H1 (cell line): ENCODE measurements at regions not wholly inside any gene's neighbourhood (a gene's known extent, or its start where the extent isn't known, plus 50 kb on each side); places are given as distances from the start of the nearest gene placed in this dataset.

Experiments used
- CTCF ChIA-PET: fragments of 300-600 bp; sonication (Branson Sonifier 250); formaldehyde crosslinking; loops from one replicate; lab custom pipeline; 2021; ENCODE audit not compliant: partially characterized antibody; lab: Charles Lee
- POLR2A ChIA-PET: fragments of 300-600 bp; sonication (Branson Sonifier 250); formaldehyde crosslinking; loops from one replicate; lab custom pipeline; 2021; ENCODE audit warnings: inconsistent platforms; ENCODE audit not compliant: partially characterized antibody; lab: Charles Lee
- DNase-seq, 2 experiments: peaks; one replicate each; pipeline versions ENCODE4 v3.0.0 to v3.0.0-alpha.2; 2010 to 2022; ENCODE audit warnings: low spot score in 2 of 2, low read depth in 1 of 2, mixed read lengths in 1 of 2
- FAIRE-seq: peaks from 2 replicates; lab custom pipeline; 2011; peaks lifted over from hg19 to GRCh38; lab: Jason Lieb, UNC
- H2AFZ ChIP-seq: 2 replicates; pipeline ENCODE4 v1.8.1; 2012; ENCODE audit warnings: low read length, inconsistent platforms
- H2AK5ac ChIP-seq: 2 replicates; pipeline ENCODE4 v1.6.1; 2013; ENCODE audit warnings: low read depth, low read length
- H2BK120ac ChIP-seq: replicated peaks from 2 replicates; pipeline ENCODE3; 2013; ENCODE audit warnings: low read depth, low read length, inconsistent platforms
- H2BK12ac ChIP-seq: 2 replicates; pipeline ENCODE4 v1.6.1; 2013; ENCODE audit warnings: low read depth, low read length
- H2BK15ac ChIP-seq: 2 replicates; pipeline ENCODE4 v1.6.1; 2013; ENCODE audit warnings: low read length
- H2BK20ac ChIP-seq: 2 replicates; pipeline ENCODE4 v1.6.1; 2013; ENCODE audit warnings: low read length
- H2BK5ac ChIP-seq: 2 replicates; pipeline ENCODE4 v1.6.1; 2013; ENCODE audit warnings: low read depth, low read length
- H3K14ac ChIP-seq: 2 replicates; pipeline ENCODE4 v1.6.1; 2013; ENCODE audit warnings: inconsistent platforms; ENCODE audit not compliant: insufficient read length
- H3K18ac ChIP-seq: 2 replicates; pipeline ENCODE4 v1.6.1; 2013; ENCODE audit warnings: low read length; ENCODE audit errors: extremely low read depth
- H3K23ac ChIP-seq: 2 replicates; pipeline ENCODE4 v1.6.1; 2013; ENCODE audit warnings: inconsistent platforms; ENCODE audit not compliant: insufficient read length
- H3K23me2 ChIP-seq: 2 replicates; pipeline ENCODE4 v1.6.1; 2013; ENCODE audit warnings: low read depth, low read length
- H3K27ac ChIP-seq: 2 replicates; pipeline ENCODE4 v1.6.1; 2011; ENCODE audit warnings: low read depth, low read length, inconsistent platforms
- H3K27me3 ChIP-seq, 4 experiments: replicated peaks in 1 of 4; 1 replicate in 1 of 4; 2 replicates in 3 of 4; pipeline versions ENCODE4 v1.6.1 to v1.8.1; 2011 to 2013; ENCODE audit warnings: low read length in 3 of 4, mild to moderate bottlenecking in 3 of 4, inconsistent platforms in 2 of 4, mixed read lengths in 2 of 4, moderate library complexity in 1 of 4; ENCODE audit not compliant: control insufficient read depth in 3 of 4, insufficient read depth in 3 of 4; ENCODE audit errors: extremely low read depth in 1 of 4
- H3K36me3 ChIP-seq, 4 experiments: 2 replicates each; pipeline versions ENCODE4 v1.6.1 to v1.8.1; 2011 to 2013; ENCODE audit warnings: mild to moderate bottlenecking in 4 of 4, low read length in 3 of 4, moderate library complexity in 2 of 4, control low read depth in 1 of 4, inconsistent platforms in 1 of 4; ENCODE audit not compliant: insufficient read depth in 4 of 4, control insufficient read depth in 2 of 4
- H3K4ac ChIP-seq: replicated peaks from 2 replicates; pipeline ENCODE3; 2013; ENCODE audit warnings: low read length, low read depth, mixed read lengths, inconsistent platforms; ENCODE audit not compliant: insufficient read length
- H3K4me1 ChIP-seq, 4 experiments: replicated peaks in 1 of 4; 1 replicate in 1 of 4; 2 replicates in 3 of 4; pipeline versions ENCODE4 v1.6.1 to v1.8.1; 2011 to 2013; ENCODE audit warnings: low read length in 3 of 4, inconsistent platforms in 2 of 4, mixed read lengths in 1 of 4; ENCODE audit not compliant: insufficient read depth in 4 of 4, control insufficient read depth in 3 of 4
- H3K4me2 ChIP-seq, 2 experiments: 2 replicates each; pipeline versions ENCODE4 v1.6.1 to v1.8.1; 2011 to 2013; ENCODE audit warnings: low read depth in 2 of 2, low read length in 2 of 2, control low read depth in 1 of 2, inconsistent platforms in 1 of 2, mild to moderate bottlenecking in 1 of 2; ENCODE audit not compliant: insufficient read depth in 1 of 2
- H3K4me3 ChIP-seq, 4 experiments: fragments of 200-600, 300-600 bp in 1 of 4; sonication (generic), shearing (Covaris generic), sonication (Bioruptor Twin) in 1 of 4; 2 replicates each; pipeline versions ENCODE4 v1.5.1 to v1.8.1; 2011 to 2016; ENCODE audit warnings: low read length in 4 of 4, low read depth in 3 of 4, control low read depth in 2 of 4, inconsistent platforms in 2 of 4, mild to moderate bottlenecking in 2 of 4, mixed read lengths in 1 of 4, moderate library complexity in 1 of 4; ENCODE audit not compliant: insufficient read depth in 2 of 4; ENCODE audit errors: extremely low read depth in 1 of 4
- H3K56ac ChIP-seq: replicated peaks from 2 replicates; pipeline ENCODE3; 2013; ENCODE audit warnings: low read depth, mild to moderate bottlenecking, mixed read lengths, low read length, inconsistent platforms; ENCODE audit not compliant: insufficient read length
- H3K79me1 ChIP-seq: 2 replicates; pipeline ENCODE4 v1.6.1; 2013; ENCODE audit warnings: low read depth, low read length, control low read depth
- H3K79me2 ChIP-seq, 2 experiments: 2 replicates each; pipeline versions ENCODE4 v1.6.1 to v1.8.1; 2012 to 2013; ENCODE audit warnings: low read length in 2 of 2, mild to moderate bottlenecking in 2 of 2, inconsistent platforms in 1 of 2; ENCODE audit not compliant: insufficient read depth in 2 of 2, control insufficient read depth in 1 of 2
- H3K9ac ChIP-seq, 4 experiments: replicated peaks in 1 of 4; 1 replicate in 1 of 4; 2 replicates in 3 of 4; pipeline versions ENCODE4 v1.6.1 to v1.8.1; 2011 to 2013; ENCODE audit warnings: low read depth in 3 of 4, low read length in 3 of 4, control low read depth in 2 of 4, mild to moderate bottlenecking in 2 of 4, moderate library complexity in 2 of 4, inconsistent platforms in 1 of 4; ENCODE audit errors: extremely low read depth in 1 of 4
- H3K9me3 ChIP-seq, 2 experiments: 2 replicates each; pipeline versions ENCODE4 v1.6.1 to v1.8.1; 2012 to 2013; ENCODE audit warnings: mild to moderate bottlenecking in 2 of 2, moderate library complexity in 2 of 2, control low read depth in 1 of 2, inconsistent platforms in 1 of 2, low read depth in 1 of 2, low read length in 1 of 2, mixed read lengths in 1 of 2; ENCODE audit not compliant: insufficient read depth in 2 of 2
- H4K20me1 ChIP-seq, 2 experiments: replicated peaks in 1 of 2; 2 replicates each; pipeline versions ENCODE3 to v1.8.1; 2011 to 2013; ENCODE audit warnings: inconsistent platforms in 2 of 2, low read length in 2 of 2, mild to moderate bottlenecking in 1 of 2; ENCODE audit not compliant: insufficient read depth in 2 of 2, control insufficient read depth in 1 of 2
- H4K5ac ChIP-seq: 2 replicates; pipeline ENCODE4 v1.6.1; 2013; ENCODE audit warnings: low read length, low read depth, mixed read lengths, inconsistent platforms; ENCODE audit not compliant: insufficient read length
- H4K8ac ChIP-seq: 2 replicates; pipeline ENCODE4 v1.8.0; 2013; ENCODE audit warnings: mild to moderate bottlenecking, moderate library complexity, low read length, inconsistent platforms; ENCODE audit not compliant: insufficient read depth; ENCODE audit errors: extremely low read depth
- H4K91ac ChIP-seq: replicated peaks from 2 replicates; pipeline ENCODE3; 2013; ENCODE audit warnings: low read length, mixed read lengths, inconsistent platforms; ENCODE audit not compliant: insufficient read length
- BRCA1 ChIP-seq: IDR thresholded peaks from 2 replicates; pipeline ENCODE4 v1.6.1; 2012; ENCODE audit warnings: low read depth, low read length, improper control_type of control experiment
- CEBPB ChIP-seq: IDR thresholded peaks from 2 replicates; pipeline ENCODE4 v1.6.1; 2012; ENCODE audit warnings: low read depth, low read length
- GTF2F1 ChIP-seq: IDR thresholded peaks from 2 replicates; pipeline ENCODE4 v1.6.1; 2012; ENCODE audit warnings: low read depth, low read length, improper control_type of control experiment, borderline replicate concordance
- HDAC6 ChIP-seq: IDR thresholded peaks from one replicate; pipeline ENCODE4 v1.7.1; 2012; ENCODE audit warnings: low read depth, mild to moderate bottlenecking, inconsistent platforms, low read length, moderate library complexity
- KDM5A ChIP-seq: fragments of 200-600 bp; IDR thresholded peaks from 2 replicates; pipeline ENCODE4 v1.7.1; 2012; ENCODE audit warnings: mild to moderate bottlenecking, low read length, inconsistent platforms, mixed read lengths
- POLR2A ChIP-seq, 2 experiments: IDR thresholded peaks; 1 replicate in 1 of 2; 2 replicates in 1 of 2; pipeline ENCODE4 v1.6.1; 2011; ENCODE audit warnings: low read depth in 2 of 2, low read length in 2 of 2, mild to moderate bottlenecking in 2 of 2; ENCODE audit errors: control extremely low read depth in 1 of 2
- SP4 ChIP-seq: IDR thresholded peaks from 2 replicates; pipeline ENCODE4 v1.6.1; 2012; ENCODE audit warnings: low read length, inconsistent platforms
- TEAD4 ChIP-seq: IDR thresholded peaks from 2 replicates; pipeline ENCODE4 v1.6.1; 2012; ENCODE audit warnings: low read depth, low read length, inconsistent platforms, mixed read lengths
- WGBS, 2 experiments: shearing (Covaris generic) in 1 of 2; methylation state at CpG; one replicate each; pipeline versions ENCODE4 v1.1.6 to v1.1.7; 2013 to 2015; ENCODE audit warnings: low lambda C conversion rate in 2 of 2, mixed read lengths in 2 of 2, inconsistent platforms in 1 of 2, low coverage in 1 of 2, missing lambda C conversion rate in 1 of 2; ENCODE audit not compliant: insufficient replicate concordance in 2 of 2, insufficient coverage in 1 of 2, insufficient read length in 1 of 2; ENCODE audit errors: extremely low coverage in 1 of 2, missing lambda C conversion rate in 1 of 2; 5-methylcytosine and 5-hydroxymethylcytosine counted together

- Histone ChIP-seq H3K4me1 (no peaks in the 10 kb centered on the region), H3K79me1 (no peaks in the 10 kb centered on the region), H3K14ac (no peak overlapping the region), H2BK5ac (no peak overlapping the region), H2AK5ac (no peak overlapping the region), H3K36me3 (no peaks in the 10 kb centered on the region), H3K23ac (no peak overlapping the region), H3K9ac (no peak overlapping the region), H3K4me2 (no peak overlapping the region), H3K27ac (no peak overlapping the region), H3K23me2 (no peaks in the 10 kb centered on the region), H2BK120ac (no peak overlapping the region), H3K27me3 (0 out of 7 replicates have a peak, but pooled peaks cover 0 to 2% (median 0%) of the 10 kb centered on the region in 4 experiments), H4K5ac (no peak overlapping the region), H3K4ac (no peak overlapping the region), H3K4me3 (no peak overlapping the region), H3K18ac (no peak overlapping the region), H4K20me1 (no peaks in the 10 kb centered on the region), H4K8ac (no peak overlapping the region), H3K79me2 (no peaks in the 10 kb centered on the region), H2BK12ac (no peak overlapping the region), H3K56ac (no peak overlapping the region), H2BK20ac (no peak overlapping the region), H2AFZ (no peak overlapping the region), H2BK15ac (no peak overlapping the region), H3K9me3 (no peaks in the 10 kb centered on the region), H4K91ac (no peak overlapping the region)
- no peak for DNase-seq
- ChIA-PET POLR2A (no interaction called here), CTCF (interaction anchor here (0.7 kb wide), 1 partner anchor 82 kb away, joined by 3 read pairs; no protein-coding TSS in a partner anchor)
- WGBS, 2 experiments: 86% methylated on average over 8 of the region's 8 CpGs; no CpG with 5 or more reads in 1 of the 2 experiments
- FAIRE-seq: no peak
- TF ChIP-seq KDM5A (no peak), HDAC6 (no peak), GTF2F1 (no peak), CEBPB (peak; percentile 38; the same call in 1 of the 2 replicates), TEAD4 (no peak), POLR2A (IDR thresholded peaks at IDR 0.05; ENCODE audit: control extremely low read depth in 1 of 2, low read depth in 2 of 2, low read length in 2 of 2) (no peak), BRCA1 (no peak), SP4 (no peak)
Observed at GRCh38 chr6:1230689-1231605, 81.0 kb upstream of the FOXQ1 start.
